Ascending aorta (tissue), 2 donors: ENCODE measurements at regions not wholly inside any gene's neighbourhood (a gene's known extent, or its start where the extent isn't known, plus 50 kb on each side); places are given as distances from the start of the nearest gene placed in this dataset.

Experiments
- DNase-seq, 2 donors: peaks; one replicate each; pipeline ENCODE4 v3.0.0-alpha.2; 2019; ENCODE audit warnings: low spot score in 2 of 2
- H3K27ac ChIP-seq, 2 donors: fragments of 200-600 bp; sonication (generic); one replicate each; pipeline ENCODE4 v1.5.1; 2016 to 2017; ENCODE audit warnings: mild to moderate bottlenecking in 1 of 2
- H3K27me3 ChIP-seq: fragments of 200-600 bp; sonication (generic); one replicate; pipeline ENCODE4 v1.5.1; 2017
- H3K36me3 ChIP-seq, 2 donors: fragments of 200-600 bp; sonication (generic); one replicate each; pipeline ENCODE4 v1.5.1; 2016
- H3K4me1 ChIP-seq, 2 donors: fragments of 200-600 bp; sonication (generic); one replicate each; pipeline ENCODE4 v1.5.1; 2016 to 2017; ENCODE audit warnings: mild to moderate bottlenecking in 1 of 2
- H3K4me3 ChIP-seq, 2 donors: fragments of 200-600 bp; sonication (generic); one replicate each; pipeline ENCODE4 v1.5.1; 2016 to 2017; ENCODE audit warnings: mild to moderate bottlenecking in 1 of 2
- H3K9me3 ChIP-seq, 2 donors: fragments of 200-600 bp; sonication (generic); one replicate each; pipeline ENCODE4 v1.5.1; 2016
- CTCF ChIP-seq, 3 experiments: fragments of 200-600 bp in 2 of 3; fragments of 450-650 bp in 1 of 3; sonication (generic) in 2 of 3; IDR thresholded peaks; one replicate each; pipeline ENCODE4 v1.5.1; 2016 to 2019; ENCODE audit warnings: antibody characterized with exemption in 3 of 3, mild to moderate bottlenecking in 1 of 3, moderate library complexity in 1 of 3
- intact Hi-C: fragments of 100-400 bp; cut with DNase I; formaldehyde crosslinking; loops from one replicate; pipeline ENCODE4 v1.15.1; 2023

GRCh38 chr6:15970517-15970916 is 158.4 kb upstream of the MYLIP start:
- DNase-seq: no peak
- Histone ChIP-seq H3K36me3 (no peaks in the 10 kb centered on the region), H3K9me3 (no peaks in the 10 kb centered on the region), H3K4me3 (no peak overlapping the region), H3K27ac (no peak overlapping the region), H3K4me1 (no peaks in the 10 kb centered on the region), H3K27me3 (no peaks in the 10 kb centered on the region)
- no peak for TF ChIP-seq CTCF (IDR thresholded peaks at IDR 0.05)
- intact Hi-C loops: no loop called here

- no peak for TF ChIP-seq CTCF (IDR thresholded peaks at IDR 0.05)
- Histone ChIP-seq H3K36me3 (no peaks in the 10 kb centered on the region), H3K27ac (no peak overlapping the region), H3K9me3 (no peaks in the 10 kb centered on the region), H3K4me1 (no peaks in the 10 kb centered on the region), H3K27me3 (no peaks in the 10 kb centered on the region), H3K4me3 (no peak overlapping the region)
- DNase-seq: no peak
- intact Hi-C loops: no loop called here
These were observed 159.6 kb upstream of the MYLIP start for GRCh38 chr6:15969236-15969778.

GRCh38 chr6:15968519-15968918 is 160.4 kb upstream of the MYLIP start:
- H3K36me3 ChIP-seq: no peaks in the 10 kb centered on the region
- intact Hi-C loops: no loop called here
- no peak overlapping the region for H3K27ac ChIP-seq
- H3K4me1 ChIP-seq: no peaks in the 10 kb centered on the region
- H3K27me3 ChIP-seq: no peaks in the 10 kb centered on the region
- no peak for TF ChIP-seq CTCF (IDR thresholded peaks at IDR 0.05)
- DNase-seq: no peak
- H3K9me3 ChIP-seq: no peaks in the 10 kb centered on the region
- H3K4me3 ChIP-seq: no peak overlapping the region

GRCh38 chr6:15966000-15966520 is 162.8 kb upstream of the MYLIP start:
- DNase-seq: no peak
- no peaks in the 10 kb centered on the region for H3K9me3 ChIP-seq
- intact Hi-C loops: no loop called here
- H3K4me3 ChIP-seq: no peak overlapping the region
- H3K27ac ChIP-seq: no peak overlapping the region
- TF ChIP-seq CTCF (IDR thresholded peaks at IDR 0.05): no peak
- H3K4me1 ChIP-seq: no peaks in the 10 kb centered on the region
- H3K36me3 ChIP-seq: no peaks in the 10 kb centered on the region
- no peaks in the 10 kb centered on the region for H3K27me3 ChIP-seq

- no peaks in the 10 kb centered on the region for H3K27me3 ChIP-seq
- H3K9me3 ChIP-seq: no peaks in the 10 kb centered on the region
- TF ChIP-seq CTCF (IDR thresholded peaks at IDR 0.05): no peak
- no peaks in the 10 kb centered on the region for H3K36me3 ChIP-seq
- no peak overlapping the region for H3K4me3 ChIP-seq
- H3K27ac ChIP-seq: no peak overlapping the region
- H3K4me1 ChIP-seq: no peaks in the 10 kb centered on the region
- intact Hi-C loops: no loop called here
- no peak for DNase-seq
These were observed 166.5 kb upstream of the MYLIP start for GRCh38 chr6:15962449-15962764.
